Fibroblast of lung (primary cell): ENCODE measurements at regions not wholly inside any gene's neighbourhood (a gene's known extent, or its start where the extent isn't known, plus 50 kb on each side); places are given as distances from the start of the nearest gene placed in this dataset.
A peak's percentile ranks its signal among the peaks of the same experiment; 100 is the strongest.
"Not testable (repeated sequence)": the region's sequence is repeated elsewhere in the genome, so short reads cannot be mapped to it uniquely, and the experiment has no call there.

ENCODE experiments used
- DNase-seq, 2 donors: peaks; one replicate each; pipeline versions ENCODE4 v3.0.0 to v3.0.0-alpha.2; 2010; ENCODE audit warnings: low read depth in 2 of 2
- H2AFZ ChIP-seq: 2 replicates; pipeline ENCODE4 v1.5.1; 2012; ENCODE audit warnings: low read length, control low read depth, inconsistent platforms
- H3K27ac ChIP-seq: 2 replicates; pipeline ENCODE4 v1.5.1; 2011; ENCODE audit warnings: low read length, control low read depth; ENCODE audit not compliant: insufficient read depth
- H3K27me3 ChIP-seq: 2 replicates; pipeline ENCODE4 v1.5.1; 2011; ENCODE audit warnings: mild to moderate bottlenecking, low read length; ENCODE audit not compliant: control insufficient read depth, insufficient read depth
- H3K36me3 ChIP-seq: 2 replicates; pipeline ENCODE4 v1.5.1; 2011; ENCODE audit warnings: low read length; ENCODE audit not compliant: control insufficient read depth, insufficient read depth
- H3K4me1 ChIP-seq: 2 replicates; pipeline ENCODE4 v1.5.1; 2011; ENCODE audit warnings: low read length; ENCODE audit not compliant: control insufficient read depth, insufficient read depth; ENCODE audit errors: extremely low read depth
- H3K4me2 ChIP-seq: 2 replicates; pipeline ENCODE4 v1.5.1; 2011; ENCODE audit warnings: low read length, control low read depth; ENCODE audit not compliant: insufficient read depth; ENCODE audit errors: extremely low read depth
- H3K4me3 ChIP-seq, 4 experiments: fragments of 200-600 bp in 1 of 4; sonication (generic) in 1 of 4; replicated peaks in 1 of 4; 2 replicates each; pipeline ENCODE4 v1.5.1; 2011 to 2016; ENCODE audit warnings: low read length in 4 of 4, low read depth in 3 of 4, mild to moderate bottlenecking in 3 of 4, control low read depth in 2 of 4, inconsistent platforms in 1 of 4, mixed read lengths in 1 of 4; ENCODE audit not compliant: insufficient read depth in 1 of 4; ENCODE audit errors: control extremely low read depth in 1 of 4
- H3K79me2 ChIP-seq: 2 replicates; pipeline ENCODE4 v1.5.1; 2012; ENCODE audit warnings: mild to moderate bottlenecking, low read length, inconsistent platforms; ENCODE audit not compliant: control insufficient read depth, insufficient read depth
- H3K9ac ChIP-seq: 2 replicates; pipeline ENCODE4 v1.5.1; 2011; ENCODE audit warnings: mild to moderate bottlenecking, low read length, control low read depth; ENCODE audit not compliant: insufficient read depth
- H3K9me3 ChIP-seq: 2 replicates; pipeline ENCODE4 v1.5.1; 2012; ENCODE audit warnings: low read depth, low read length; ENCODE audit not compliant: control insufficient read depth, insufficient read depth
- H4K20me1 ChIP-seq: 2 replicates; pipeline ENCODE4 v1.5.1; 2011; ENCODE audit warnings: low read length; ENCODE audit not compliant: control insufficient read depth, insufficient read depth; ENCODE audit errors: extremely low read depth
- CTCF ChIP-seq, 2 donors: IDR thresholded peaks in 1 of 2; conservative IDR thresholded peaks in 1 of 2; 1 replicate in 1 of 2; 2 replicates in 1 of 2; pipeline ENCODE4 v1.5.1; 2011 to 2012; ENCODE audit warnings: low read length in 2 of 2, control low read depth in 1 of 2, inconsistent platforms in 1 of 2, low read depth in 1 of 2, mild to moderate bottlenecking in 1 of 2

DNA sequence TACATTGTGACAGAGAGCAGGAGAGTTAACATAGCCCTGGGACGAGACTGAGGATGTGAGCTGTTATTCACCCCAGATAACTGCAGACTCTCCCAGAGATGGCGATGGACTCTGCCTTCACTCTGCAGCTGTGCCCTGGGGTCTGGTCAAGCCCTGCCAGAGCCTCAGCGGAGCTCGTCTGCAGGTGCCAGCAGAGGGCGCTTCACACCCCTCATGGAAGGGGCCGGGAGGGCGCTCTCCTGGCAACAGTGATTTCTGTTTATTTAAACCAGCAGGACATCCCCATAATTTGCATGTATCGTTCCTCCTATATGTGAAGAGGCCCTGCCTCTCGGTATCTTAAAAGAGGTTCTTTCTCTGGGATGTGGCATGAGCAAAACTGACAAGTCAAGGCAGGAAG, 1329.8 kb downstream of the RPIA start:
- H3K4me2 ChIP-seq, H2AFZ ChIP-seq, DNase-seq, H3K9ac ChIP-seq, H3K4me3 ChIP-seq, H3K27ac ChIP-seq, H3K27me3 ChIP-seq, H3K9me3 ChIP-seq, H4K20me1 ChIP-seq, H3K36me3 ChIP-seq, H3K4me1 ChIP-seq, H3K79me2 ChIP-seq: not testable (repeated sequence)

DNA sequence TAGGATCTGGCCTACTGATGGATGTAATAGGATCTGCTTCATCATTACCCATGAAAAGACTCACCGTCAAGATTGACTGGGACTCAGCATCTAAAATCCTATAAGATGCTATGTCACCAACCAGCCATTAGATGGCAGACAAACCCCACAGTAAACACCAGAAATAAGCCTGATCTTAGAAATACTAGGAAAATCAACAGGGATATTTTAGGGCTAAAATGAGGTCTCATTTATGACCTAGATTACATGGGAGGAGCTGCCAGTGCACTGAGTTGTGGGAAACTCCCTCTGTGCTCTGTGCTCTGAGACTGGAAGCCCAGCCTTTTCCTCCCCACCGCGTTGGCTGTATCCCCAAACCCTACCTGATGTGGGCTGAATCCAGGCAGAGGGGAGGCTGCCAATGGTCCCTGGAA, 1335.8 kb downstream of the RPIA start:
- not testable (repeated sequence) for H3K79me2 ChIP-seq, H3K36me3 ChIP-seq, H2AFZ ChIP-seq, H4K20me1 ChIP-seq, H3K4me2 ChIP-seq, H3K4me1 ChIP-seq, H3K27me3 ChIP-seq, H3K27ac ChIP-seq, H3K4me3 ChIP-seq, DNase-seq, H3K9me3 ChIP-seq, H3K9ac ChIP-seq
- TF ChIP-seq CTCF (conservative IDR thresholded peaks at IDR 0.05 in 1 of 2, IDR thresholded peaks at IDR 0.05 in 1 of 2; ENCODE audit: low read depth in 1 of 2, low read length in 2 of 2): peak in 1 of 2 donors; percentile 6

GRCh38 chr2:90028381-90029079, 1337.1 kb downstream of the RPIA start:
- not testable (repeated sequence) for H3K9ac ChIP-seq, H3K27ac ChIP-seq

GRCh38 chr2:90029080-90029428, 1337.6 kb downstream of the RPIA start:
- not testable (repeated sequence) for H3K9me3 ChIP-seq, H3K79me2 ChIP-seq, H3K4me2 ChIP-seq, H3K27ac ChIP-seq, H2AFZ ChIP-seq, H3K36me3 ChIP-seq, H3K4me3 ChIP-seq, H3K4me1 ChIP-seq, DNase-seq, H3K9ac ChIP-seq, H4K20me1 ChIP-seq, H3K27me3 ChIP-seq

More at GRCh38 chr2:90028381-90029079, 1337.1 kb downstream of the RPIA start:
- not testable (repeated sequence) for H3K9me3 ChIP-seq, H3K27me3 ChIP-seq, H3K79me2 ChIP-seq, H3K4me3 ChIP-seq, H3K4me1 ChIP-seq, H3K36me3 ChIP-seq, DNase-seq, H4K20me1 ChIP-seq, H3K4me2 ChIP-seq, H2AFZ ChIP-seq

DNA sequence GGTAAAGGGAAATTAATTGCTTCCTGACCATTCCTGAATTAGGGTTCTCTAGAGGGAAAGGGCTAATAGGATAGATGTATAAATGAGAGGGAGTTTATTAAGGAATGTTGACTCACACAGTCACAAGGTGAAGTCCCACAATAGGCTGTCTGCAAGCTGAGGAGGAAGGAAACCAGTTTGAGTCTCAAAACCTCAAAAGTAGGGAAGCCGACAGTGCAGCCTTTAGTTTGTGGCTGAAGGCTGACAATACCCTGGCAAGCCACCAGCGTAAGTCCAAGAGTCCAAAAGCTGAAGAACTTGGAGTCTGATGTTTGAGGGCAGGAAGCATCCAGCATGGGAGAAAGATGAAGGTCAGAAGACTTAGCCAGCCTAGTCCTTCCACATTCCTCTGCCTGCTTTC, 1340.8 kb downstream of the RPIA start:
- H4K20me1 ChIP-seq, H3K36me3 ChIP-seq, H3K27ac ChIP-seq, DNase-seq, H3K9ac ChIP-seq, H3K4me3 ChIP-seq, H3K79me2 ChIP-seq, H3K4me1 ChIP-seq, H2AFZ ChIP-seq, H3K9me3 ChIP-seq, H3K27me3 ChIP-seq, H3K4me2 ChIP-seq: not testable (repeated sequence)

DNA sequence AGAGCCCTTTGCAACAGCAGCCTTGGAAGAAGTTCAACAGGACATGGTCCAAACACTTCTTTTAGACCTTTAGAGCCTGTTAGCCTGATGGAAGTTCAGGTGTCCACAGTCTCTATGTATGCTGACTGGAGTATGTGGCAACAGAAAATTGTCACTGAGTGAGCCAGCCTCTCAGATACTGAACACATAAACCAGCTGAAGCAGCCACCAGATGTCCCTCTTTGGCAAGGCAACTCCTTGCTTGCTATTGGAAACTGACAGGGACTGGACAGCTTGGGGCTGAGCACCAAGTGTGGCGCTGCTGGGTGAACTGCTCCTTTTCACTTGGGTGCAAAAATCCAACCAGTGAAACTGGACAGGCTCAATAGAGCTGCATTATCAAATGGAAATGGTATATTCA, 1344.9 kb downstream of the RPIA start:
- not testable (repeated sequence) for H3K4me1 ChIP-seq, H3K4me3 ChIP-seq, H3K79me2 ChIP-seq, H4K20me1 ChIP-seq, H3K27me3 ChIP-seq, DNase-seq, H3K4me2 ChIP-seq, H3K27ac ChIP-seq, H3K9me3 ChIP-seq, H2AFZ ChIP-seq, H3K36me3 ChIP-seq, H3K9ac ChIP-seq
